Naive B cell (primary cell): ENCODE measurements at regions not wholly inside any gene's neighbourhood (a gene's known extent, or its start where the extent isn't known, plus 50 kb on each side); places are given as distances from the start of the nearest gene placed in this dataset.

Source experiments
- ATAC-seq, 2 donors: fragments of 150-1000 bp; cut with Tn5 transposase; 2 replicates each; pipeline ENCODE4 v1.10.0; 2021; ENCODE audit warnings: low read depth in 2 of 2, mild to moderate bottlenecking in 2 of 2, moderate library complexity in 2 of 2
- DNase-seq: peaks from one replicate; pipeline ENCODE4 v3.0.0; 2022
- H3K27ac Mint-ChIP-seq, 6 donors: one replicate each; pipeline ENCODE4 v1.8.0; 2020 to 2022; ENCODE audit warnings: mild to moderate bottlenecking in 6 of 6, mixed read lengths in 6 of 6, moderate library complexity in 5 of 6, inconsistent platforms in 2 of 6
- H3K27me3 Mint-ChIP-seq, 3 donors: one replicate each; pipeline ENCODE4 v1.8.0; 2021 to 2022; ENCODE audit warnings: mixed read lengths in 3 of 3, mild to moderate bottlenecking in 1 of 3
- H3K36me3 Mint-ChIP-seq, 2 donors: one replicate each; pipeline ENCODE4 v1.8.0; 2020 to 2022; ENCODE audit warnings: mixed read lengths in 2 of 2, inconsistent platforms in 1 of 2, mild to moderate bottlenecking in 1 of 2
- H3K4me1 Mint-ChIP-seq, 3 donors: one replicate each; pipeline ENCODE4 v1.8.0; 2020 to 2022; ENCODE audit warnings: mixed read lengths in 3 of 3, inconsistent platforms in 1 of 3, mild to moderate bottlenecking in 1 of 3, moderate library complexity in 1 of 3
- H3K4me3 Mint-ChIP-seq, 8 donors: one replicate each; pipeline ENCODE4 v1.8.0; 2020 to 2022; ENCODE audit warnings: mild to moderate bottlenecking in 8 of 8, mixed read lengths in 8 of 8, moderate library complexity in 8 of 8, inconsistent platforms in 2 of 8
- H3K9me3 Mint-ChIP-seq, 7 donors: one replicate each; pipeline ENCODE4 v1.8.0; 2020 to 2022; ENCODE audit warnings: mixed read lengths in 7 of 7, mild to moderate bottlenecking in 5 of 7, inconsistent platforms in 2 of 7, moderate library complexity in 1 of 7

DNA sequence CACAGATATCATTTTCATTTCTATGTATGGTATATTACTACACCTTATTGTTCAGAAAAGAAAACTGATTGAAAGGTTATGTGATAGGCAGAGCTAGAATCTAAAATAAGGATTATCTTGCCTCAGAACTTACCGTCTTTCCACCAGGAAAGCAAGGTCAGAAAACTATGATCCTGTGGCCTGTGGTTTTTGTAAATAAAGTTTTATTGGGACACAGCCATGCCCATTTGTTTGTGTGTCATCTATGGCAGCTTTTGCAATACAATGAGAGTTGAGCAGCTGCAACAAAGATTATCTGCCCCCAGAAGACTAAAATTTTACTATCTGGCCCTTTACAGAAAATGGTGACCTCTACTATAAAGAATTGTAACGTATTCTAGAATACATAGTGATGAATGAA is 314.7 kb upstream of the SLCO3A1 start:
- Mint-ChIP-seq H3K27ac (no peak overlapping the region), H3K4me3 (no peak overlapping the region), H3K4me1 (no peaks in the 10 kb centered on the region), H3K36me3 (no peaks in the 10 kb centered on the region), H3K27me3 (peaks cover 0 to 8% (median 0%) of the 10 kb centered on the region in 3 donors), H3K9me3 (no peaks in the 10 kb centered on the region)
- ATAC-seq (no peak), DNase-seq (no peak)

DNA sequence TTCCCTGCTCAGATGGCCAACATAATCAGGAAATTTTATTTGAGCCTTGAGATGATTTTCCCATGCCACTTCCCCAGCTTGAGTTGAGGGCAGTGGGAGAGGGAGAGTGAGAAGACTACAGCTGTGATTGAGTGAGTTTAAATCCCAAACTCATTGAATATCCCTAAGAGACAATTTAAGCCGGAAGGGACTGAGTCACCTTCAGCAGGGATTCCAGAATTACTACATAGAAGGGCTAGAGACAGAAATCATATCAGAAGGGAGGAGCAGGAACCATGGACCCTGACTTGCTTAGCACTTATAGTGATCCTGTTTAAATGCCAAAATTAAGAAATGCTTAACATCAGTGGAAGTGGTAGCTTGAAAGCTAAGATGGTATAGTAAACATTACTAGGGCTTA is 312.2 kb upstream of the SLCO3A1 start:
- Mint-ChIP-seq H3K9me3 (no peaks in the 10 kb centered on the region), H3K4me3 (no peak overlapping the region), H3K27ac (no peak overlapping the region), H3K27me3 (peaks cover 0 to 8% (median 0%) of the 10 kb centered on the region in 3 donors), H3K36me3 (no peaks in the 10 kb centered on the region), H3K4me1 (no peaks in the 10 kb centered on the region)
- DNase-seq (no peak), ATAC-seq (no peak)

DNA sequence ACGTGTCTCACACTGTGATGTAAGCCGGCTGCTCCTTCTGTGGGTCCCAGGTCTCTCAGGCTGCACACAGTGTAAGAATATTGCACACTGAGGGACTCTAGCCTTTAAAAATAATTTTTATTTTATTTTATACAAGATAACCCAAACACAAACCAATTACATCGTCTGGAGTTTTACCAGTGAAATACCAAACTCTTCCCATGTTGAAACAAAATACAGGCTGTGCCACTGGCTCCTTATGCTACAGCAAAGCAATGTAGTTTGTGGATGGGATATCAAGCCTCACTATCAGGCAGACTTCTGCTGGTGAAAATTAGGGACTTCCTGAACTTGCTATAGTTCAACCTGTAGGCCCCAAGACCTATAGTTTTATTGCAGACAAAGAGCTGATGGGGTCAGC is 311.3 kb upstream of the SLCO3A1 start:
- Mint-ChIP-seq H3K4me3 (no peak overlapping the region), H3K9me3 (no peaks in the 10 kb centered on the region), H3K36me3 (no peaks in the 10 kb centered on the region), H3K27ac (no peak overlapping the region), H3K27me3 (peaks cover 0 to 8% (median 0%) of the 10 kb centered on the region in 3 donors), H3K4me1 (no peaks in the 10 kb centered on the region)
- ATAC-seq, result no peak
- no peak for DNase-seq

DNA sequence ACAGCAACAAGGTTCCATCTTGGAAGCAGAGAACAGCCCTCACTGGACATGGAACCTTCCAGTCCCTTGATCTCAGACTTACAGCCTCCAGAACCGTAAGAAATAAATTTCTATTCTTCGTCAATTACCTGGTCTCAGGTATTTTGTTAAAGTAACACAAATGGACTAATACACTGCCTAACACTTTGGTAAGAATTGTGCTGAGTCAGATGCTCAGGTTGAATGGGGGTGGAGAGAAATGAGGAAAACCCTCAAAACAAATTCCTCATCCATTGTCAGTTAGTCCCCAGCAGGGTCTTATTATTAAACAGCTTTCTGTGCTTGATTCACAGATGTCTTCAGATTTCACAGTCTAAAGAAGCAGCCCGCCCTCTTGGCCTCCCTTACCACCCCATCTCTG is 306.2 kb upstream of the SLCO3A1 start:
- no peaks in the 10 kb centered on the region for H3K27me3 Mint-ChIP-seq
- H3K27ac Mint-ChIP-seq, result no peak overlapping the region
- H3K4me3 Mint-ChIP-seq, result no peak overlapping the region
- DNase-seq (no peak), ATAC-seq (no peak)
- H3K9me3 Mint-ChIP-seq, result no peaks in the 10 kb centered on the region
- no peaks in the 10 kb centered on the region for H3K4me1 Mint-ChIP-seq
- H3K36me3 Mint-ChIP-seq, result no peaks in the 10 kb centered on the region

DNA sequence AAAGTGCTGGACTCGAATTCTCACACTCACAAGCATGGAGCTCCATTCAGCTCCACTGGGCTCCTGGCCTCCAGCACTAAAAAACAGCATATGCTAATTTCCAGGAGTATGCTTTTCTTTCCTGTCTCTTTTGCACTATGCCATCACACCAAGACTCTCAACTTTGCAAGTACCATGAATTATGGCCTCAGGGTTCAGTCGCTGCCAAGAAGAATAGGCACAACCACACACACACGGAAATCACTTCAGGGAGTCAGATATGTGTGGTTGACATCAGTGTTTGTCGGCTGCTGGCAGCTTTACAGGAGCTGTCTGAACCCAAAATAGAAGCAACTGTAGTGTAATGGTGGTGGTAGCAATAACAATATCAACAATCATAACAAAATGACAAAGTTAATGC is 305.0 kb upstream of the SLCO3A1 start:
- Mint-ChIP-seq H3K27ac (no peak overlapping the region), H3K9me3 (no peaks in the 10 kb centered on the region), H3K36me3 (no peaks in the 10 kb centered on the region), H3K4me1 (no peaks in the 10 kb centered on the region), H3K4me3 (no peak overlapping the region), H3K27me3 (peaks cover 0 to 5% (median 0%) of the 10 kb centered on the region in 3 donors)
- DNase-seq (no peak), ATAC-seq (no peak)

DNA sequence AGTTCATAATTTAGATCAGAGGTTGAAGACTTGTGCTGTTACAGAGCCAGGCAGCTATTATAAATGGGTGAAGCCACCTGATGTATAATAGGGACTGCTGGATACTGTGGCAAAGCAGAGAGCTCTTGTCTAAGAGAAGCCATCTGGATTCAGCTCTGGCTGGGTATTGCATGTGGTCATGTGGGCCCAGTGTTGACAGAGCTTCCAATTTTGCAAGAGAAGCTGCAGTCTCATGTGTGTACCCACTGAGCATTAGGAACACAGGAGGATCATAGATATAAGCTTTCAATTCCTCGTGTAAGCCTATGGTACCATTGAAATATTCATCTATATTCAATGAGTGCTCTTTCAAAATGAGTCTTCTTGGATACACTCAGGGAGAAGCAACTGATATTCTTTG is 303.9 kb upstream of the SLCO3A1 start:
- H3K4me1 Mint-ChIP-seq, result no peaks in the 10 kb centered on the region
- H3K27me3 Mint-ChIP-seq, result peaks cover 0 to 6% (median 0%) of the 10 kb centered on the region in 3 donors
- H3K9me3 Mint-ChIP-seq, result no peaks in the 10 kb centered on the region
- DNase-seq (no peak), ATAC-seq (no peak)
- H3K27ac Mint-ChIP-seq, result no peak overlapping the region
- H3K4me3 Mint-ChIP-seq, result no peak overlapping the region
- no peaks in the 10 kb centered on the region for H3K36me3 Mint-ChIP-seq

DNA sequence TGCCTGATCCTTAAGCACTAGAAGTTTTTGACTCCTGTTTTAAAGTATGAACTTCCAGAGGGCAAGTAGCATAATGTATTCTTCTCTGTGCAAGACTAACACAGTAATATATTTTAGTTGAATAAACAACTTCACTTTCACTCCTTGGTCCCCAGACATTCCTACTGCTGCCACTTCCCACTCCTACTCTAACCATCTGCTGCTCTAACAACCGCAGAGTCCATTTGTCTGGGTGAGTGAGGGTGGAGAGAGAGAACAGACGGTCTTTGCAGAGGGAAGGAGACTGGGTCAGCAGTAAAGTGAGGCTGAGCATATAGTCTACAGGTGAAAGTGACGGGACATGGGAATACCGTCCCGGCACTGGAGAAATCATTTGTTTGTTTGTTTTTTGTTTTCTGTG is 301.0 kb upstream of the SLCO3A1 start:
- DNase-seq, result no peak
- no peaks in the 10 kb centered on the region for H3K36me3 Mint-ChIP-seq
- H3K27me3 Mint-ChIP-seq, result peaks cover 0 to 7% (median 6%) of the 10 kb centered on the region in 3 donors
- H3K4me3 Mint-ChIP-seq, result no peak overlapping the region
- ATAC-seq, result no peak
- peaks cover 0 to 4% (median 0%) of the 10 kb centered on the region in 7 donors for H3K9me3 Mint-ChIP-seq
- no peaks in the 10 kb centered on the region for H3K4me1 Mint-ChIP-seq
- no peak overlapping the region for H3K27ac Mint-ChIP-seq

DNA sequence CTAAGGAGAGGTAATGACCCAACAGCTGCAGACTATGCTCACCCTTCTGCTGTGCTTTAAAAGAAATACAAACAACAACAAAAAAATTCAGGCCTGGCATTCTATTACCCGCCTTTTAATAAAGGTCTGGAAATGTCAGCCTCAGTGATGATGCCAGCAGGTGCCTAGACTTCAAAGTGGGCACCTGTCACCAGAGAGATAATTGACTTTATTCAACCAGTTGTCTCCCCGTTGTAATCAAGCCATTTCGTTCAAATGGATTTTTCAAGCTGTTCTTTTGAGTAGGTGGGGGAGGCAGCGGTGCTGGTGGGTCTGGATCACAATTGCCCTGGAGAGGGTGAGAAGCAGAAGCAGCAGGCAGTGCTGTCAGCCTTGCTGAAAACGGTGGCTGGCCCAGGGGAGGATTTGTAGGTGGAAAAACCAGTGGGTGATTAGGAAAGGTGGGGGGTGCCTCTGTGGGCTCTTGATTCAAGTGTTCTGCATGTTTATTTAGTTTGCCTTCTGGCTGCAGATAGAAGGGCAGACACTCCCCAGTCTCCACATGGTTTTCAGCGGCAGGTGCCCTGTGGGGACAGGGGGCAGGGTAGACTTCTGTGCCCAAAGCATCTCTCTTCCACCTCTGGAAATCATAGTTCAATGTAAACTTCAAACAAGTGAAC is 300.2 kb upstream of the SLCO3A1 start:
- H3K36me3 Mint-ChIP-seq, result no peaks in the 10 kb centered on the region
- no peak overlapping the region for H3K27ac Mint-ChIP-seq
- no peak for DNase-seq
- ATAC-seq, result no peak
- no peaks in the 10 kb centered on the region for H3K4me1 Mint-ChIP-seq
- H3K4me3 Mint-ChIP-seq, result no peak overlapping the region
- H3K27me3 Mint-ChIP-seq, result peaks cover 0 to 10% (median 6%) of the 10 kb centered on the region in 3 donors
- peaks cover 0 to 6% (median 0%) of the 10 kb centered on the region in 7 donors for H3K9me3 Mint-ChIP-seq

DNA sequence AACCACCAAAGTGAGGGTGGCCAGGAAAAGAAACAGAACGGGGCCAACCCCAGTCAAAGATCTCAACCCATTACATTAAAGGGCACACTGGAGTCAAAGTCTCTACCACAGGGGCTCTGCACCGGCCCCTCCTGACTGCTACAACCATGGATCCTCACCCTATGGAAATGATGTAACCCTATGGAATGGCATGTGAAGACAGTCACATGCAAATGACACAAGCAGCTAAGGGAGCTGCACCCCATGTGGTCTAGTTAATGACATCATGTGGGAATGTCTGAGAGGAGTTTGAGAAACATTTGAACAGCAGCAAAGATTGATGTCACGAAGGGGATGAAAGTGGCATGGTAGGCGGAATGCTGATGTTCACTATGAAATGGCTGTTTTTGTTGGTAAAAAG is 298.2 kb upstream of the SLCO3A1 start:
- Mint-ChIP-seq H3K27me3 (peaks cover 0 to 10% (median 6%) of the 10 kb centered on the region in 3 donors), H3K9me3 (peaks cover 0 to 6% (median 0%) of the 10 kb centered on the region in 7 donors), H3K27ac (no peak overlapping the region), H3K4me1 (no peaks in the 10 kb centered on the region), H3K36me3 (no peaks in the 10 kb centered on the region), H3K4me3 (no peak overlapping the region)
- no peak for ATAC-seq
- no peak for DNase-seq

DNA sequence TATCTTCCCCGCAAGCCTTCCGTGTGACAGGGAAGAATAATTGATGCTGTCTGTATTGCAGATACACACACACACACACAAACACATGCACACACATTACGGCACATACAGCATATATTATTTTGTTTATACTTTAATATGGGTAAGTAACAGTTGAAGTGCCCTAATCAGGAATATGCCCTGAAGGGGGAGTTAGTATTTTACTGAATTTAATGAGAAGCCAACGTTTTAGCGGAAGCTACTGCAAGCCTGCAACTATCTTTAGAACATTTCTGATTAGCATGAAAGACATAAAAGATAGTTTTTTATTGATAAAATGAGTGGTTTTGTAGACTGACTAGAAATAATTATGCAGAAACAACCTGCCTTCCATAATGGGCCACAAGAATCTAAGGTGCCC is 296.6 kb upstream of the SLCO3A1 start:
- H3K4me1 Mint-ChIP-seq, result no peaks in the 10 kb centered on the region
- H3K36me3 Mint-ChIP-seq, result no peaks in the 10 kb centered on the region
- no peak overlapping the region for H3K4me3 Mint-ChIP-seq
- no peak for ATAC-seq
- H3K27ac Mint-ChIP-seq, result no peak overlapping the region
- H3K9me3 Mint-ChIP-seq, result peaks cover 0 to 6% (median 0%) of the 10 kb centered on the region in 7 donors
- DNase-seq, result no peak
- peaks cover 0 to 10% (median 6%) of the 10 kb centered on the region in 3 donors for H3K27me3 Mint-ChIP-seq

DNA sequence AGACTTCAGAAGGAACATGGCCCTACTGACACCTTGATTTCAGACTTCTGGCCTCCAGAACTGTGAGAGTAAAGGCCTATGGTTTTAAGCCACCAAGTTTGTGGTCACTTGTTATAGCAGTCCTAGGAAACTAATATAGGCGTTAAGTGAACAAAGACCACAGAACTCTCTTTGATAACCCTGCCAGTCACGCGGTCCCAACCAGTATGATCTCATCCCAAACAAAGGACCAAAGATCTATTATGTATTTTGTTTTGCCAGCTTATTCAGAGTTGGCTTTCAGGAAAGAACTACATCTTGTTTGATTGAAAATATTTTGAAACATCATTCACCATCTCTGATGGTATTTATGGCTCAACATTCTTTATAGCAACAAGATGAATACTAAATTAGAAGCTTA is 294.4 kb upstream of the SLCO3A1 start:
- no peaks in the 10 kb centered on the region for H3K36me3 Mint-ChIP-seq
- no peak for ATAC-seq

DNA sequence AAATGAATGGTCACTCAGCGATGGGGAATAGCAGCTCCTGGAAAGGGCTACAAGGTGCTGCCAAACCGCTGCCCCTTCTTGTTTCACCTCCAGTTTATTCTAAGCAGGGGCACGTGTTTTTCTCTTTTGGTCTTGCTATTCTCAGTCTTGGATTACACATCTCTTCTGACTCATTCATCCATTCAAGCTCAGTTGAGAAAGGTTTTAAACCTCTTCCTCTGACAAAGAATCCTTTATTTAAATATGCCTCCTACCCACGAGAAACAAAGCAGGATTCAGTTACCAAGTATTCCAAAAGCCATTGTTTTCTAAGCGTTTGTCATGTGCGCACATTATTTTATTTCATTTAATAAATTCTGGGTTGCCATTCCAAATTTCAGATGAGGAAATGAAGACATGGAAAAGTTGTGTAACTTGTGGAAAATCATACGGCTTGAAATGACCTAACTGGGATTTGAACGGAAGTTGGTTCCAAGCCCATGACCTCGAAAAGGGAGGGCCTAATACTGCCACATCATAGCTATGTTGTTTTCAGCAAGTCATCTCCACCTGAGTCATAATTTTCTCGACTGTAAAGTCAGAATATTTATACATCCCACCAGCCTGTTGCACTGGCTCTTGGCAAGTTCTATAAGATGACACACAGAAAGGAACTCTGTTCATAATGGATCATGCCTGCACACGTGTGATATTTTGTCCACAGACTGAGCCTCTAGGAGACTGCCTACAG is 292.0 kb upstream of the SLCO3A1 start:
- Mint-ChIP-seq H3K27me3 (peaks cover 0 to 7% (median 0%) of the 10 kb centered on the region in 3 donors), H3K4me3 (no peak overlapping the region), H3K27ac (no peak overlapping the region), H3K36me3 (no peaks in the 10 kb centered on the region), H3K9me3 (peaks cover 0 to 4% (median 0%) of the 10 kb centered on the region in 7 donors), H3K4me1 (no peaks in the 10 kb centered on the region)
- DNase-seq (no peak), ATAC-seq (no peak)

More for the DNA sequence above, 294.4 kb upstream of the SLCO3A1 start:
- Mint-ChIP-seq H3K9me3 (peaks cover 0 to 6% (median 0%) of the 10 kb centered on the region in 7 donors), H3K4me1 (no peaks in the 10 kb centered on the region), H3K27me3 (peaks cover 0 to 10% (median 0%) of the 10 kb centered on the region in 3 donors), H3K4me3 (no peak overlapping the region), H3K27ac (no peak overlapping the region)
- no peak for DNase-seq

DNA sequence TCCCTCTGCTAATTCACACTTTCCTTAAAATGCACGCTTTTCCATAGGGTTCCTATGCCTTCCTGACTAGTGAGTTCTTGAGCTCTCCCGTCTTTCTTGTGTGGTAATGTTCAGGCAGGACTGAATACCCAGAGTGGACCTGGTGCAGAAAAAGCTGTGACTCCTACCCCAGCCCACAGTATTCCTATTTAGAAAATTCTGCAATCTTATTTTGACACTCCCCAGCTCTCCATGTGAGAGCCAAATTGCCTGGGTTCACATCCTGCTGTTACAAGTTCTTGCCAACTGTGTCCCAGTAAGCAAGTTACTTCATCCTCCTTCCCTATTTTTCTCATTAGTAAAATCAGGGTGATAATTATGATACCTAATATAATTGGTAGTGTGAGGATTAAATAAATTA is 290.8 kb upstream of the SLCO3A1 start:
- H3K27ac Mint-ChIP-seq, result no peak overlapping the region
- DNase-seq, result no peak

DNA sequence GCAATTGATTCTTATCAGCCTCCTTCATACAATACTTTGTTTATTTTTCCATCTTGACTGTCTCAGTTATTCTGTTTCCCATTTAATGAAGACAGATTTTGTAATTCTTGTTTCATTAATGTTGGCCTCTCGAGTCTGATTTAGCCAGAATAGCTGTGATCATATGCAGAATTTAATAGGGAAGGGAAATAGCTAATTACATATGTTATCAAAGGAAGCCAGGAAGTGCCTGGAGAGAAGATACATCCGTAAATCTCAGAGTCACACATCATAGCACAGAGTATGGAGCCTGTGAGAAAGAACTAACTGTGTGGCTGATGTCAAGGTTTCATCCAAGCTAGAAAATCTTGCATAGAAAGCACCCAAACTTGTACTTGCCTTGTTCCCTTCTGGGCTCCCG is 288.9 kb upstream of the SLCO3A1 start:
- no peak overlapping the region for H3K27ac Mint-ChIP-seq

More for the DNA sequence above, 290.8 kb upstream of the SLCO3A1 start:
- H3K27me3 Mint-ChIP-seq, result peaks cover 0 to 2% (median 0%) of the 10 kb centered on the region in 3 donors
- H3K9me3 Mint-ChIP-seq, result peaks cover 0 to 3% (median 0%) of the 10 kb centered on the region in 7 donors
- H3K36me3 Mint-ChIP-seq, result no peaks in the 10 kb centered on the region
- H3K4me3 Mint-ChIP-seq, result peak overlapping the region in 1 of 8 donors; percentile 47
- no peak for ATAC-seq
- H3K4me1 Mint-ChIP-seq, result no peaks in the 10 kb centered on the region

More for the DNA sequence above, 288.9 kb upstream of the SLCO3A1 start:
- ATAC-seq (no peak), DNase-seq (no peak)
- H3K27me3 Mint-ChIP-seq, result no peaks in the 10 kb centered on the region
- peaks cover 0 to 4% (median 2%) of the 10 kb centered on the region in 7 donors for H3K9me3 Mint-ChIP-seq
- no peaks in the 10 kb centered on the region for H3K36me3 Mint-ChIP-seq
- no peaks in the 10 kb centered on the region for H3K4me1 Mint-ChIP-seq
- H3K4me3 Mint-ChIP-seq, result no peak overlapping the region
